HepG2 (cell line): ENCODE measurements at regions not wholly inside any gene's neighbourhood (a gene's known extent, or its start where the extent isn't known, plus 50 kb on each side); places are given as distances from the start of the nearest gene placed in this dataset.

Experiments used
- ATAC-seq: fragments of 200-7000 bp; cut with Tn5 transposase; 3 replicates; pipeline ENCODE4 v1.9.1; 2020; ENCODE audit warnings: mild to moderate bottlenecking, moderate library complexity
- BruUV-seq: library from RNA; stranded (reverse); fragments of 400-500 nt; replicated peaks from 2 replicates; lab custom pipeline; 2021; lab: Mats Ljungman, UMichigan
- CTCF ChIA-PET: fragments of 300-600 bp; formaldehyde crosslinking; extraction: SDS; loops from one replicate; lab custom pipeline; 2021; ENCODE audit warnings: low total read pairs, inconsistent platforms, low intra/inter-chr PET ratio; lab: Yijun Ruan, JAX
- POLR2A ChIA-PET: fragments of 350-600 bp; sonication (Branson Sonifier 250); formaldehyde crosslinking; loops from one replicate; lab custom pipeline; 2020; ENCODE audit warnings: antibody characterized with exemption, inconsistent platforms; lab: Yijun Ruan, JAX
- DNase-seq: peaks from one replicate; pipeline ENCODE4 v3.0.0-alpha.2; 2015; ENCODE audit warnings: low spot score
- FAIRE-seq: peaks from 3 replicates; lab custom pipeline; 2011; peaks lifted over from hg19 to GRCh38; lab: Jason Lieb, UNC
- H2AFZ ChIP-seq: one replicate; pipeline ENCODE4 v1.6.1; 2011; ENCODE audit warnings: low read length, inconsistent platforms
- H3K27ac ChIP-seq: fragments of 300-600 bp; 3 replicates; pipeline ENCODE4 v1.8.0; 2011; ENCODE audit warnings: mixed run types, mild to moderate bottlenecking, mixed read lengths, low read length, inconsistent platforms; ENCODE audit not compliant: insufficient read depth; ENCODE audit errors: extremely low read length
- H3K27me3 ChIP-seq, 2 experiments: fragments of 200-600 bp in 1 of 2; 2 replicates in 1 of 2; 3 replicates in 1 of 2; pipeline versions ENCODE4 v1.6.0 to v1.8.0; 2011; ENCODE audit warnings: low read length in 2 of 2, mild to moderate bottlenecking in 2 of 2, moderate library complexity in 2 of 2, inconsistent platforms in 1 of 2; ENCODE audit not compliant: insufficient read depth in 2 of 2, control insufficient read depth in 1 of 2
- H3K36me3 ChIP-seq, 2 experiments: fragments of 200-600 bp in 1 of 2; replicated peaks in 1 of 2; 2 replicates in 1 of 2; 3 replicates in 1 of 2; pipeline versions ENCODE4 v1.5.1 to v1.8.0; 2011; ENCODE audit warnings: low read length in 2 of 2, inconsistent platforms in 1 of 2; ENCODE audit not compliant: insufficient read depth in 2 of 2, control insufficient read depth in 1 of 2
- H3K4me1 ChIP-seq: 2 replicates; pipeline ENCODE4 v1.5.1; 2012; ENCODE audit warnings: low read length, inconsistent platforms; ENCODE audit not compliant: insufficient read depth
- H3K4me2 ChIP-seq: 2 replicates; pipeline ENCODE4 v1.6.0; 2011; ENCODE audit warnings: low read depth, low read length, inconsistent platforms
- H3K4me3 ChIP-seq, 3 experiments: fragments of 200-600 bp in 1 of 3; sonication (generic), shearing (Covaris generic) in 1 of 3; replicated peaks in 1 of 3; 2 replicates each; pipeline ENCODE4 v1.5.1; 2011 to 2016; ENCODE audit warnings: low read length in 3 of 3, inconsistent platforms in 2 of 3, low read depth in 2 of 3, mild to moderate bottlenecking in 2 of 3, control low read depth in 1 of 3, mixed read lengths in 1 of 3; ENCODE audit not compliant: insufficient read depth in 1 of 3
- H3K79me2 ChIP-seq: one replicate; pipeline ENCODE4 v1.6.1; 2011; ENCODE audit warnings: low read length, inconsistent platforms; ENCODE audit not compliant: insufficient read depth
- H3K9ac ChIP-seq: 2 replicates; pipeline ENCODE4 v1.6.0; 2011; ENCODE audit warnings: mild to moderate bottlenecking, low read depth, low read length, inconsistent platforms; ENCODE audit not compliant: insufficient read depth
- H3K9me3 ChIP-seq: 2 replicates; pipeline ENCODE4 v1.5.1; 2012; ENCODE audit warnings: mild to moderate bottlenecking, low read length
- H4K20me1 ChIP-seq: 2 replicates; pipeline ENCODE4 v1.6.0; 2011; ENCODE audit warnings: inconsistent platforms, mild to moderate bottlenecking, low read length, moderate library complexity; ENCODE audit not compliant: insufficient read depth
- ATM ChIP-seq: fragments of 450-650 bp; IDR thresholded peaks from 2 replicates; pipeline ENCODE4 v1.7.1; 2017; ENCODE audit warnings: mild to moderate bottlenecking, borderline replicate concordance
- FOXP1 ChIP-seq, 2 experiments: fragments of 450-650 bp in 1 of 2; IDR thresholded peaks; 2 replicates each; pipeline ENCODE4 v1.6.1; 2017 to 2018; ENCODE audit warnings: antibody characterized with exemption in 1 of 2
- ZNF230 ChIP-seq: sonication (generic); formaldehyde crosslinking; IDR thresholded peaks from 2 replicates; pipeline ENCODE4 v1.4.0; 2020; ENCODE audit warnings: mild to moderate bottlenecking, missing genetic modification reagents
- WGBS: methylation state at CpG from one replicate; pipeline ENCODE4 v1.1.6; 2017; ENCODE audit warnings: low lambda C conversion rate; 5-methylcytosine and 5-hydroxymethylcytosine counted together
- in situ Hi-C: cut with HindIII; loops from 2 replicates; pipeline ENCODE4 v1.10.0; 2017; ENCODE audit warnings: low pct_unique_long_range_greater_than_20kb; ENCODE audit not compliant: extremely low pct_ligation_motif_present
- intact Hi-C: fragments of 100-400 bp; cut with micrococcal nuclease; formaldehyde crosslinking; loops from one replicate; pipeline ENCODE4 v1.10.0; 2022; ENCODE audit not compliant: unreplicated experiment
- TF ChIP-seq, protein P1 (sequence below): IDR thresholded peaks from 2 replicates; pipeline ENCODE4 v1.6.1; 2018; ENCODE audit warnings: missing genetic modification reagents
- TF ChIP-seq, protein P2 (sequence below): sonication (generic); formaldehyde crosslinking; IDR thresholded peaks from 2 replicates; pipeline ENCODE4 v1.8.1; 2022; ENCODE audit warnings: mild to moderate bottlenecking, missing genetic modification reagents
- TF ChIP-seq, protein P3 (sequence below): sonication (generic); formaldehyde crosslinking; IDR thresholded peaks from 2 replicates; pipeline ENCODE4 v1.4.0; 2020; ENCODE audit warnings: missing genetic modification reagents

DNA sequence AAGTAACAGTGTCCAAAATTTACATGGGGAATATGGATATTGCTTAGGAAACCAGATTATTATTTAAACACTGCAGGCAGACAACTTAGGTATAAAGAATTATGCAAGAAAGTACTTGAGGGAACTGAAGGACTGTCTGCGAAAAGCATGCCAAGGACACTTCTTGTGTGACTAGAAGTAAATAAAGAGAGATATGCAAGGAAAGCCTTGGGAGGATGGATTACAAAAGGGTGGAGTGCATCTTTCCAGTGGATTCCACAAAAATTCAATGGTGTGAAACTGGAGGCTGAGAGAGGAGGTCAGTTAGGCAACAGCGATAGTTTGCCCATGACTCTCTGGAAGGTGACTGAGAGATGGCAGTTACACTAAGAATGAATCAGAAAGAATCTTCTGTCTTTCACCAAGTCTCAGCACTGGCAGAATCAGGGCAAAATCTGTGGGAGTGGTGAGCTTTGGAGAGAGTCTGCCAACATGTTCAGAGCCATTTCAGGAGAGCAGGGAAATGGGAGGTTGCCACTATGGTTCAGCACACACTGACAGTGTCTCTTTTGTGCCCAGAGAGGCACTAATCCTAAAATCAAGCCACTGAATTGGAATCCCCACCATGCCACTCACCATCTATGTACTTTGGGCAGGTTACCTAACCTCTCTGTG is 331.6 kb downstream of the BMPER start:
- no peaks in the 10 kb centered on the region for H3K9me3 ChIP-seq
- no peaks in the 10 kb centered on the region for H3K4me1 ChIP-seq
- H3K9ac ChIP-seq = no peak overlapping the region
- CTCF ChIA-PET = no interaction called here
- no peak for DNase-seq
- no peak for FAIRE-seq
- H3K79me2 ChIP-seq = no peaks in the 10 kb centered on the region
- H3K36me3 ChIP-seq = no peaks in the 10 kb centered on the region
- no TSS peak for BruUV-seq
- H3K27me3 ChIP-seq = peaks cover 0 to 5% of the 10 kb centered on the region in 2 experiments; a peak in 1 of 5 replicates
- WGBS = 45% methylated on average over 2 of the region's 2 CpGs
- H3K4me3 ChIP-seq = no peak overlapping the region
- no peak for ATAC-seq
- POLR2A ChIA-PET = no interaction called here
- intact Hi-C loops (no loop called here), in situ Hi-C loops (no loop called here)
- TF ChIP-seq FOXP1 (IDR thresholded peaks at IDR 0.05) = no peak
- no peak for TF ChIP-seq FOXP1 (CRISPR knock-in tag; IDR thresholded peaks at IDR 0.05)
- no peak for TF ChIP-seq ZNF230 (CRISPR knock-in tag)
- TF ChIP-seq, protein P1, sequence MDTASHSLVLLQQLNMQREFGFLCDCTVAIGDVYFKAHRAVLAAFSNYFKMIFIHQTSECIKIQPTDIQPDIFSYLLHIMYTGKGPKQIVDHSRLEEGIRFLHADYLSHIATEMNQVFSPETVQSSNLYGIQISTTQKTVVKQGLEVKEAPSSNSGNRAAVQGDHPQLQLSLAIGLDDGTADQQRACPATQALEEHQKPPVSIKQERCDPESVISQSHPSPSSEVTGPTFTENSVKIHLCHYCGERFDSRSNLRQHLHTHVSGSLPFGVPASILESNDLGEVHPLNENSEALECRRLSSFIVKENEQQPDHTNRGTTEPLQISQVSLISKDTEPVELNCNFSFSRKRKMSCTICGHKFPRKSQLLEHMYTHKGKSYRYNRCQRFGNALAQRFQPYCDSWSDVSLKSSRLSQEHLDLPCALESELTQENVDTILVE (CRISPR knock-in tag) = no peak
- TF ChIP-seq ATM = no peak
- TF ChIP-seq, protein P2, sequence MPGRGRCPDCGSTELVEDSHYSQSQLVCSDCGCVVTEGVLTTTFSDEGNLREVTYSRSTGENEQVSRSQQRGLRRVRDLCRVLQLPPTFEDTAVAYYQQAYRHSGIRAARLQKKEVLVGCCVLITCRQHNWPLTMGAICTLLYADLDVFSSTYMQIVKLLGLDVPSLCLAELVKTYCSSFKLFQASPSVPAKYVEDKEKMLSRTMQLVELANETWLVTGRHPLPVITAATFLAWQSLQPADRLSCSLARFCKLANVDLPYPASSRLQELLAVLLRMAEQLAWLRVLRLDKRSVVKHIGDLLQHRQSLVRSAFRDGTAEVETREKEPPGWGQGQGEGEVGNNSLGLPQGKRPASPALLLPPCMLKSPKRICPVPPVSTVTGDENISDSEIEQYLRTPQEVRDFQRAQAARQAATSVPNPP = no peak
- TF ChIP-seq, protein P3, sequence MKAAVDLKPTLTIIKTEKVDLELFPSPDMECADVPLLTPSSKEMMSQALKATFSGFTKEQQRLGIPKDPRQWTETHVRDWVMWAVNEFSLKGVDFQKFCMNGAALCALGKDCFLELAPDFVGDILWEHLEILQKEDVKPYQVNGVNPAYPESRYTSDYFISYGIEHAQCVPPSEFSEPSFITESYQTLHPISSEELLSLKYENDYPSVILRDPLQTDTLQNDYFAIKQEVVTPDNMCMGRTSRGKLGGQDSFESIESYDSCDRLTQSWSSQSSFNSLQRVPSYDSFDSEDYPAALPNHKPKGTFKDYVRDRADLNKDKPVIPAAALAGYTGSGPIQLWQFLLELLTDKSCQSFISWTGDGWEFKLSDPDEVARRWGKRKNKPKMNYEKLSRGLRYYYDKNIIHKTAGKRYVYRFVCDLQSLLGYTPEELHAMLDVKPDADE (CRISPR knock-in tag) = no peak
- no peak overlapping the region for H3K4me2 ChIP-seq
- H4K20me1 ChIP-seq = no peaks in the 10 kb centered on the region
- no peak overlapping the region for H3K27ac ChIP-seq
- no peak overlapping the region for H2AFZ ChIP-seq
